K562 (cell line): ENCODE measurements at regions not wholly inside any gene's neighbourhood (a gene's known extent, or its start where the extent isn't known, plus 50 kb on each side); places are given as distances from the start of the nearest gene placed in this dataset.

ENCODE experiments used
- ATAC-seq: fragments of 200-7000 bp; cut with Tn5 transposase; 3 replicates; pipeline ENCODE4 v1.9.1; 2020; ENCODE audit warnings: moderate library complexity
- BruUV-seq: library from RNA; stranded (reverse); fragments of 400-500 nt; replicated peaks from 2 replicates; lab custom pipeline; 2021; lab: Mats Ljungman, UMichigan
- CTCF ChIA-PET: fragments of 300-600 bp; formaldehyde crosslinking; extraction: SDS; loops from one replicate; lab custom pipeline; 2021; ENCODE audit warnings: low intra/inter-chr PET ratio; lab: Yijun Ruan, JAX
- POLR2A ChIA-PET: fragments of 300-600, 350-650 bp; sonication (Branson Sonifier 250); formaldehyde crosslinking; extraction: SDS; loops from one replicate; lab custom pipeline; 2021; ENCODE audit warnings: antibody characterized with exemption, inconsistent platforms; lab: Yijun Ruan, JAX
- DNase-seq, 4 experiments: peaks; one replicate each; pipeline versions ENCODE4 v3.0.0 to v3.0.0-alpha.2; 2011 to 2018; ENCODE audit warnings: low spot score in 3 of 4, mixed read lengths in 3 of 4; ENCODE audit errors: extremely low read depth in 1 of 4
- FAIRE-seq: peaks from 2 replicates; lab custom pipeline; 2011; peaks lifted over from hg19 to GRCh38; lab: Jason Lieb, UNC
- H2AFZ ChIP-seq: 2 replicates; pipeline ENCODE4 v1.6.0; 2011; ENCODE audit warnings: low read depth, low read length, control low read depth, inconsistent platforms
- H3K27ac ChIP-seq: fragments of 200-600 bp; 3 replicates; pipeline ENCODE4 v1.8.0; 2011; ENCODE audit warnings: low read depth, mild to moderate bottlenecking, control low read depth, inconsistent platforms, low read length, moderate library complexity, mixed read lengths; ENCODE audit errors: extremely low read depth
- H3K27me3 ChIP-seq, 2 experiments: fragments of 300-600 bp in 1 of 2; 2 replicates in 1 of 2; 3 replicates in 1 of 2; pipeline versions ENCODE4 v1.6.0 to v1.8.0; 2011; ENCODE audit warnings: inconsistent platforms in 2 of 2, low read length in 2 of 2, mild to moderate bottlenecking in 1 of 2, mixed read lengths in 1 of 2, moderate library complexity in 1 of 2; ENCODE audit not compliant: control insufficient read depth in 2 of 2, insufficient read depth in 2 of 2
- H3K36me3 ChIP-seq: fragments of 300-600 bp; 3 replicates; pipeline ENCODE4 v1.8.0; 2011; ENCODE audit warnings: mild to moderate bottlenecking, low read length, inconsistent platforms; ENCODE audit not compliant: control insufficient read depth, insufficient read depth
- H3K4me1 ChIP-seq, 2 experiments: fragments of 200-600 bp in 1 of 2; replicated peaks in 1 of 2; 2 replicates in 1 of 2; 3 replicates in 1 of 2; pipeline versions ENCODE4 v1.5.1 to v1.8.0; 2011; ENCODE audit warnings: inconsistent platforms in 2 of 2, low read length in 2 of 2, mild to moderate bottlenecking in 1 of 2, mixed read lengths in 1 of 2, moderate library complexity in 1 of 2; ENCODE audit not compliant: control insufficient read depth in 2 of 2, insufficient read depth in 2 of 2
- H3K4me2 ChIP-seq: 2 replicates; pipeline ENCODE4 v1.6.1; 2011; ENCODE audit warnings: low read length, control low read depth, inconsistent platforms, mixed read lengths; ENCODE audit not compliant: insufficient read depth
- H3K4me3 ChIP-seq: fragments of 200-600 bp; sonication (generic), shearing (Covaris generic); 2 replicates; pipeline ENCODE4 v1.5.1; 2016; ENCODE audit warnings: control low read depth, inconsistent platforms
- H3K79me2 ChIP-seq: fragments of 200-600 bp; 3 replicates; pipeline ENCODE4 v1.8.0; 2011; ENCODE audit warnings: low read length, inconsistent platforms; ENCODE audit not compliant: control insufficient read depth, insufficient read depth
- H3K9ac ChIP-seq, 2 experiments: 2 replicates each; pipeline versions ENCODE4 v1.6.0 to v1.6.1; 2011; ENCODE audit warnings: low read depth in 2 of 2, low read length in 2 of 2, control low read depth in 1 of 2, inconsistent platforms in 1 of 2, mild to moderate bottlenecking in 1 of 2, mixed read lengths in 1 of 2; ENCODE audit not compliant: insufficient read depth in 1 of 2
- H3K9me1 ChIP-seq: one replicate; pipeline ENCODE4 v1.6.0; 2011; ENCODE audit warnings: inconsistent platforms, mild to moderate bottlenecking, low read length, moderate library complexity; ENCODE audit not compliant: control insufficient read depth, insufficient read depth
- H3K9me3 ChIP-seq: replicated peaks from 2 replicates; pipeline ENCODE4 v1.5.1; 2011; ENCODE audit warnings: low read depth, low read length, inconsistent platforms; ENCODE audit not compliant: control insufficient read depth, insufficient read depth
- H4K20me1 ChIP-seq: replicated peaks from 2 replicates; pipeline ENCODE4 v1.6.1; 2011; ENCODE audit warnings: low read length, inconsistent platforms, mixed read lengths; ENCODE audit not compliant: control insufficient read depth, insufficient read depth
- CBFA2T3 ChIP-seq: fragments of 450-650 bp; IDR thresholded peaks from 2 replicates; pipeline ENCODE4 v1.6.1; 2017
- ESRRA ChIP-seq: fragments of 450-650 bp; IDR thresholded peaks from 2 replicates; pipeline ENCODE4 v1.6.1; 2014; ENCODE audit warnings: low read depth, mild to moderate bottlenecking, moderate library complexity, borderline replicate concordance
- GABPB2 ChIP-seq: fragments of 250-450 bp; sonication (Bioruptor Pico); conservative IDR thresholded peaks from 2 replicates; pipeline ENCODE4 v1.5.1; 2021; ENCODE audit warnings: mild to moderate bottlenecking
- GATAD2A ChIP-seq: fragments of 450-650 bp; IDR thresholded peaks from 2 replicates; pipeline ENCODE4 v1.6.1; 2017
- HIVEP1 ChIP-seq: fragments of 250-450 bp; sonication (Bioruptor Pico); IDR thresholded peaks from 2 replicates; pipeline ENCODE4 v1.4.0; 2020; ENCODE audit warnings: mild to moderate bottlenecking
- KLF10 ChIP-seq: fragments of 250-450 bp; sonication (Bioruptor Pico); IDR thresholded peaks from 2 replicates; pipeline ENCODE4 v1.6.1; 2021; ENCODE audit warnings: matching md5 sums
- NONO ChIP-seq, 2 experiments: fragments of 200-400 bp in 1 of 2; fragments of 450-650 bp in 1 of 2; formaldehyde crosslinking in 1 of 2; IDR thresholded peaks; 2 replicates each; pipeline ENCODE4 v1.6.1; 2017; ENCODE audit warnings: low read depth in 2 of 2, mild to moderate bottlenecking in 2 of 2, moderate library complexity in 2 of 2, low read length in 1 of 2
- RAD51 ChIP-seq: fragments of 450-650 bp; IDR thresholded peaks from 2 replicates; pipeline ENCODE4 v1.7.1; 2016; ENCODE audit warnings: low read depth, mild to moderate bottlenecking, borderline replicate concordance
- SMAD3 ChIP-seq: fragments of 450-650 bp; formaldehyde crosslinking; conservative IDR thresholded peaks from 2 replicates; pipeline ENCODE4 v1.4.0; 2020; ENCODE audit warnings: mild to moderate bottlenecking
- ZBTB33 ChIP-seq: sonication (generic); formaldehyde crosslinking; IDR thresholded peaks from 2 replicates; pipeline ENCODE4 v1.8.1; 2023; ENCODE audit warnings: mild to moderate bottlenecking, missing genetic modification reagents
- ZNF282 ChIP-seq: sonication (generic); formaldehyde crosslinking; IDR thresholded peaks from 2 replicates; pipeline ENCODE4 v1.8.1; 2023; ENCODE audit warnings: missing genetic modification reagents
- ZNF384 ChIP-seq: IDR thresholded peaks from 2 replicates; pipeline ENCODE4 v1.6.1; 2012; ENCODE audit warnings: low read depth, low read length, improper control_type of control experiment
- ZNF431 ChIP-seq: sonication (generic); formaldehyde crosslinking; IDR thresholded peaks from 2 replicates; pipeline ENCODE4 v1.8.0; 2022; ENCODE audit warnings: mild to moderate bottlenecking, missing genetic modification reagents
- ZNF57 ChIP-seq: fragments of 450-650 bp; formaldehyde crosslinking; IDR thresholded peaks from 2 replicates; pipeline ENCODE4 v1.4.0; 2020; ENCODE audit warnings: mild to moderate bottlenecking, moderate library complexity
- ZNF717 ChIP-seq: fragments of 250-450 bp; sonication (Bioruptor Pico); IDR thresholded peaks from 2 replicates; pipeline ENCODE4 v1.5.0; 2021
- WGBS: fragments of 100-300 bp; shearing (Covaris generic); methylation state at CpG from one replicate; pipeline ENCODE4 v1.1.6; 2016; ENCODE audit warnings: low coverage, mixed read lengths; ENCODE audit not compliant: insufficient coverage; ENCODE audit errors: missing lambda C conversion rate; 5-methylcytosine and 5-hydroxymethylcytosine counted together
- in situ Hi-C: fragments of 300-500 bp; cut with MboI; formaldehyde crosslinking; loops from 4 replicates; pipeline ENCODE4 v1.15.0; 2018; ENCODE audit warnings: inconsistent platforms, mixed read lengths
- intact Hi-C: fragments of 100-400 bp; cut with micrococcal nuclease; formaldehyde crosslinking; loops from 2 replicates; pipeline ENCODE4 v1.14.2; 2022
- TF ChIP-seq, protein P1 (sequence below): fragments of 450-650 bp; formaldehyde crosslinking; IDR thresholded peaks from 2 replicates; pipeline ENCODE4 v1.4.0; 2020; ENCODE audit warnings: mild to moderate bottlenecking, moderate library complexity

GRCh38 chr18:22701795-22702194 lies 231.3 kb upstream of the RBBP8 start:
- Histone ChIP-seq H3K9me1 (no peaks in the 10 kb centered on the region), H3K4me2 (no peak overlapping the region), H3K4me3 (no peak overlapping the region), H3K36me3 (no peaks in the 10 kb centered on the region), H2AFZ (no peak overlapping the region), H3K9ac (no peak overlapping the region), H4K20me1 (no peaks in the 10 kb centered on the region), H3K27me3 (peaks cover 0 to 4% of the 10 kb centered on the region in 2 experiments; a peak in 2 of 5 replicates), H3K79me2 (no peaks in the 10 kb centered on the region), H3K4me1 (peaks cover 0 to 4% of the 10 kb centered on the region in 2 experiments; a peak in 1 of 5 replicates), H3K27ac (no peak overlapping the region), H3K9me3 (no peaks in the 10 kb centered on the region)
- no peak for DNase-seq
- in situ Hi-C loops (loop anchor here (5.0 kb wide), 1 partner anchor 79 kb away; no protein-coding TSS in a partner anchor), intact Hi-C loops (loop anchor here (5.0 kb wide), 2 partner anchors 89 to 534 kb away; partner anchors contain the start of gene GATA6)
- CTCF ChIA-PET, result no interaction called here
- ATAC-seq, result no peak
- WGBS, result 3% methylated on average over 4 of the region's 4 CpGs
- no peak for TF ChIP-seq ZNF282 (CRISPR knock-in tag)
- TF ChIP-seq ESRRA, result no peak
- no peak for TF ChIP-seq ZNF384
- TF ChIP-seq ZNF57 (CRISPR knock-in tag), result no peak
- TF ChIP-seq ZNF717 (CRISPR knock-in tag), result no peak
- no peak for TF ChIP-seq RAD51
- no peak for TF ChIP-seq NONO (IDR thresholded peaks at IDR 0.05; ENCODE audit: low read depth in 2 of 2, low read length in 1 of 2)
- no peak for TF ChIP-seq SMAD3 (CRISPR knock-in tag)
- TF ChIP-seq CBFA2T3, result no peak
- TF ChIP-seq, protein P1, sequence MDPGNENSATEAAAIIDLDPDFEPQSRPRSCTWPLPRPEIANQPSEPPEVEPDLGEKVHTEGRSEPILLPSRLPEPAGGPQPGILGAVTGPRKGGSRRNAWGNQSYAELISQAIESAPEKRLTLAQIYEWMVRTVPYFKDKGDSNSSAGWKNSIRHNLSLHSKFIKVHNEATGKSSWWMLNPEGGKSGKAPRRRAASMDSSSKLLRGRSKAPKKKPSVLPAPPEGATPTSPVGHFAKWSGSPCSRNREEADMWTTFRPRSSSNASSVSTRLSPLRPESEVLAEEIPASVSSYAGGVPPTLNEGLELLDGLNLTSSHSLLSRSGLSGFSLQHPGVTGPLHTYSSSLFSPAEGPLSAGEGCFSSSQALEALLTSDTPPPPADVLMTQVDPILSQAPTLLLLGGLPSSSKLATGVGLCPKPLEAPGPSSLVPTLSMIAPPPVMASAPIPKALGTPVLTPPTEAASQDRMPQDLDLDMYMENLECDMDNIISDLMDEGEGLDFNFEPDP, result no peak
- no peak for TF ChIP-seq ZBTB33 (CRISPR knock-in tag)
- no peak for TF ChIP-seq HIVEP1 (CRISPR knock-in tag)
- TF ChIP-seq GATAD2A, result no peak
- no peak for TF ChIP-seq ZNF431 (CRISPR knock-in tag)
- no peak for TF ChIP-seq KLF10
- no peak for TF ChIP-seq GABPB2 (CRISPR knock-in tag)
- no TSS peak for BruUV-seq
- POLR2A ChIA-PET, result no interaction called here
- FAIRE-seq, result no peak
